ENCODE measurements at regions not wholly inside any gene's neighbourhood (a gene's known extent, or its start where the extent isn't known, plus 50 kb on each side); places are given as distances from the start of the nearest gene placed in this dataset.

GRCh38 chr6:105951322-105951721 lies 134.8 kb upstream of the PRDM1 start:
- TF ChIP-seq POLR2AphosphoS5 (IDR thresholded peaks at IDR 0.05; ENCODE audit: low read depth, low read length) (no peak), SPI1 (IDR thresholded peaks at IDR 0.05; ENCODE audit: low read depth, low read length) (no peak), PAX5 (IDR thresholded peaks at IDR 0.05; ENCODE audit: insufficient read depth, low read length, severe bottlenecking) (no peak)
- no peak for DNase-seq (ENCODE audit: insufficient read length, low spot score)
- FAIRE-seq, result no peak

GRCh38 chr6:105949869-105950268 lies 136.3 kb upstream of the PRDM1 start:
- DNase-seq (ENCODE audit: insufficient read length, low spot score), result no peak
- TF ChIP-seq POLR2AphosphoS5 (IDR thresholded peaks at IDR 0.05; ENCODE audit: low read depth, low read length), result no peak
- no peak for TF ChIP-seq SPI1 (IDR thresholded peaks at IDR 0.05; ENCODE audit: low read depth, low read length)
- no peak for TF ChIP-seq POU2F2 (IDR thresholded peaks at IDR 0.05; ENCODE audit: low read depth, low read length)
- TF ChIP-seq PAX5 (IDR thresholded peaks at IDR 0.05; ENCODE audit: insufficient read depth, low read length, severe bottlenecking), result no peak
- TF ChIP-seq POLR2A (IDR thresholded peaks at IDR 0.05; ENCODE audit: low read depth, low read length), result no peak
- no peak for TF ChIP-seq TAF1 (IDR thresholded peaks at IDR 0.05; ENCODE audit: low read depth, low read length)
- no peak for FAIRE-seq

- no peak for FAIRE-seq
- DNase-seq (ENCODE audit: insufficient read length, low spot score), result no peak
- TF ChIP-seq POU2F2 (IDR thresholded peaks at IDR 0.05; ENCODE audit: low read depth, low read length) (no peak), TAF1 (IDR thresholded peaks at IDR 0.05; ENCODE audit: low read depth, low read length) (no peak), POLR2A (IDR thresholded peaks at IDR 0.05; ENCODE audit: low read depth, low read length) (no peak), PAX5 (IDR thresholded peaks at IDR 0.05; ENCODE audit: insufficient read depth, low read length, severe bottlenecking) (no peak), SPI1 (IDR thresholded peaks at IDR 0.05; ENCODE audit: low read depth, low read length) (no peak), POLR2AphosphoS5 (IDR thresholded peaks at IDR 0.05; ENCODE audit: low read depth, low read length) (no peak)
Observed at GRCh38 chr6:105943514-105943913, 142.6 kb upstream of the PRDM1 start.

GRCh38 chr6:105941621-105942412 lies 144.3 kb upstream of the PRDM1 start:
- TF ChIP-seq SPI1 (IDR thresholded peaks at IDR 0.05; ENCODE audit: low read depth, low read length) (no peak), POLR2A (IDR thresholded peaks at IDR 0.05; ENCODE audit: low read depth, low read length) (no peak), TAF1 (IDR thresholded peaks at IDR 0.05; ENCODE audit: low read depth, low read length) (no peak), POU2F2 (IDR thresholded peaks at IDR 0.05; ENCODE audit: low read depth, low read length) (no peak), POLR2AphosphoS5 (IDR thresholded peaks at IDR 0.05; ENCODE audit: low read depth, low read length) (no peak), PAX5 (IDR thresholded peaks at IDR 0.05; ENCODE audit: insufficient read depth, low read length, severe bottlenecking) (no peak)
- FAIRE-seq, result no peak
- no peak for DNase-seq (ENCODE audit: insufficient read length, low spot score)

- no peak for DNase-seq (ENCODE audit: insufficient read length, low spot score)
- TF ChIP-seq POU2F2 (IDR thresholded peaks at IDR 0.05; ENCODE audit: low read depth, low read length) (no peak), POLR2A (IDR thresholded peaks at IDR 0.05; ENCODE audit: low read depth, low read length) (no peak), SPI1 (IDR thresholded peaks at IDR 0.05; ENCODE audit: low read depth, low read length) (no peak), PAX5 (IDR thresholded peaks at IDR 0.05; ENCODE audit: insufficient read depth, low read length, severe bottlenecking) (no peak), POLR2AphosphoS5 (IDR thresholded peaks at IDR 0.05; ENCODE audit: low read depth, low read length) (no peak)
- no peak for FAIRE-seq
Observed at GRCh38 chr6:105940990-105941389, 145.1 kb upstream of the PRDM1 start.

- no peak for FAIRE-seq
- DNase-seq (ENCODE audit: insufficient read length, low spot score), result no peak
- no peak for TF ChIP-seq SPI1 (IDR thresholded peaks at IDR 0.05; ENCODE audit: low read depth, low read length)
Observed at GRCh38 chr6:105936972-105937371, 149.2 kb upstream of the PRDM1 start.

- no peak for FAIRE-seq
- TF ChIP-seq POLR2A (IDR thresholded peaks at IDR 0.05; ENCODE audit: low read depth, low read length) (no peak), POU2F2 (IDR thresholded peaks at IDR 0.05; ENCODE audit: low read depth, low read length) (no peak), TAF1 (IDR thresholded peaks at IDR 0.05; ENCODE audit: low read depth, low read length) (no peak), POLR2AphosphoS5 (IDR thresholded peaks at IDR 0.05; ENCODE audit: low read depth, low read length) (no peak), SPI1 (IDR thresholded peaks at IDR 0.05; ENCODE audit: low read depth, low read length) (no peak), PAX5 (IDR thresholded peaks at IDR 0.05; ENCODE audit: insufficient read depth, low read length, severe bottlenecking) (no peak)
- DNase-seq (ENCODE audit: insufficient read length, low spot score), result no peak
Observed at GRCh38 chr6:105935416-105935815, 150.7 kb upstream of the PRDM1 start.

GRCh38 chr6:105934708-105935107 lies 151.4 kb upstream of the PRDM1 start:
- TF ChIP-seq TAF1 (IDR thresholded peaks at IDR 0.05; ENCODE audit: low read depth, low read length) (no peak), POLR2A (IDR thresholded peaks at IDR 0.05; ENCODE audit: low read depth, low read length) (no peak), SPI1 (IDR thresholded peaks at IDR 0.05; ENCODE audit: low read depth, low read length) (no peak), PAX5 (IDR thresholded peaks at IDR 0.05; ENCODE audit: insufficient read depth, low read length, severe bottlenecking) (no peak)
- no peak for DNase-seq (ENCODE audit: insufficient read length, low spot score)
- FAIRE-seq, result no peak

GRCh38 chr6:105932440-105932839 lies 153.7 kb upstream of the PRDM1 start:
- TF ChIP-seq SPI1 (IDR thresholded peaks at IDR 0.05; ENCODE audit: low read depth, low read length) (no peak), POU2F2 (IDR thresholded peaks at IDR 0.05; ENCODE audit: low read depth, low read length) (no peak), TAF1 (IDR thresholded peaks at IDR 0.05; ENCODE audit: low read depth, low read length) (no peak), POLR2AphosphoS5 (IDR thresholded peaks at IDR 0.05; ENCODE audit: low read depth, low read length) (no peak), POLR2A (IDR thresholded peaks at IDR 0.05; ENCODE audit: low read depth, low read length) (no peak), PAX5 (IDR thresholded peaks at IDR 0.05; ENCODE audit: insufficient read depth, low read length, severe bottlenecking) (no peak)
- FAIRE-seq, result no peak
- DNase-seq (ENCODE audit: insufficient read length, low spot score), result no peak

- TF ChIP-seq POU2F2 (IDR thresholded peaks at IDR 0.05; ENCODE audit: low read depth, low read length) (no peak), SPI1 (IDR thresholded peaks at IDR 0.05; ENCODE audit: low read depth, low read length) (no peak), POLR2A (IDR thresholded peaks at IDR 0.05; ENCODE audit: low read depth, low read length) (no peak), PAX5 (IDR thresholded peaks at IDR 0.05; ENCODE audit: insufficient read depth, low read length, severe bottlenecking) (no peak)
- DNase-seq (ENCODE audit: insufficient read length, low spot score) (no peak), FAIRE-seq (no peak)
Observed at GRCh38 chr6:105929626-105930025, 156.5 kb upstream of the PRDM1 start.

All from GM12891 (cell line).